ENCODE measurements at regions not wholly inside any gene's neighbourhood (a gene's known extent, or its start where the extent isn't known, plus 50 kb on each side); places are given as distances from the start of the nearest gene placed in this dataset.

- H2AFZ ChIP-seq = no peak overlapping the region
- H3K4me3 ChIP-seq (ENCODE audit: low read depth, low read length) = no peak overlapping the region
- no peak for TF ChIP-seq CTCF (IDR thresholded peaks at IDR 0.05)
- no peaks in the 10 kb centered on the region for H3K27me3 ChIP-seq (ENCODE audit: control insufficient read depth, insufficient read depth, low read length)
- H3K79me2 ChIP-seq = no peaks in the 10 kb centered on the region
- H3K9ac ChIP-seq = no peak overlapping the region
- H3K4me1 ChIP-seq = no peaks in the 10 kb centered on the region
- no peaks in the 10 kb centered on the region for H3K36me3 ChIP-seq (ENCODE audit: control insufficient read depth, insufficient read depth, low read length)
- no peak overlapping the region for H3K27ac ChIP-seq
- H3K9me3 ChIP-seq (ENCODE audit: control insufficient read depth, low read length) = no peaks in the 10 kb centered on the region
- H3K4me2 ChIP-seq (ENCODE audit: low read length) = no peak overlapping the region
Measured at GRCh38 chr3:174408310-174408709, 450.8 kb upstream of the NAALADL2 start.

GRCh38 chr3:174409086-174409743, 449.9 kb upstream of the NAALADL2 start:
- no peaks in the 10 kb centered on the region for H3K27me3 ChIP-seq (ENCODE audit: control insufficient read depth, insufficient read depth, low read length)
- no peaks in the 10 kb centered on the region for H3K9me3 ChIP-seq (ENCODE audit: control insufficient read depth, low read length)
- no peaks in the 10 kb centered on the region for H3K36me3 ChIP-seq (ENCODE audit: control insufficient read depth, insufficient read depth, low read length)
- no peaks in the 10 kb centered on the region for H3K79me2 ChIP-seq
- H3K4me3 ChIP-seq (ENCODE audit: low read depth, low read length) = no peak overlapping the region
- no peak overlapping the region for H3K9ac ChIP-seq
- no peak overlapping the region for H3K4me2 ChIP-seq (ENCODE audit: low read length)
- TF ChIP-seq CTCF (IDR thresholded peaks at IDR 0.05) = no peak
- no peak overlapping the region for H3K27ac ChIP-seq
- H3K4me1 ChIP-seq = no peaks in the 10 kb centered on the region
- no peak overlapping the region for H2AFZ ChIP-seq

GRCh38 chr3:174413062-174413912, 445.8 kb upstream of the NAALADL2 start:
- TF ChIP-seq CTCF (IDR thresholded peaks at IDR 0.05) = no peak
- Histone ChIP-seq H3K36me3 (ENCODE audit: control insufficient read depth, insufficient read depth, low read length) (no peaks in the 10 kb centered on the region), H3K9ac (no peak overlapping the region), H3K4me1 (no peaks in the 10 kb centered on the region), H3K79me2 (no peaks in the 10 kb centered on the region), H2AFZ (no peak overlapping the region), H3K4me2 (ENCODE audit: low read length) (no peak overlapping the region), H3K27me3 (ENCODE audit: control insufficient read depth, insufficient read depth, low read length) (no peaks in the 10 kb centered on the region), H3K9me3 (ENCODE audit: control insufficient read depth, low read length) (no peaks in the 10 kb centered on the region), H3K4me3 (ENCODE audit: low read depth, low read length) (no peak overlapping the region), H3K27ac (no peak overlapping the region)

DNA sequence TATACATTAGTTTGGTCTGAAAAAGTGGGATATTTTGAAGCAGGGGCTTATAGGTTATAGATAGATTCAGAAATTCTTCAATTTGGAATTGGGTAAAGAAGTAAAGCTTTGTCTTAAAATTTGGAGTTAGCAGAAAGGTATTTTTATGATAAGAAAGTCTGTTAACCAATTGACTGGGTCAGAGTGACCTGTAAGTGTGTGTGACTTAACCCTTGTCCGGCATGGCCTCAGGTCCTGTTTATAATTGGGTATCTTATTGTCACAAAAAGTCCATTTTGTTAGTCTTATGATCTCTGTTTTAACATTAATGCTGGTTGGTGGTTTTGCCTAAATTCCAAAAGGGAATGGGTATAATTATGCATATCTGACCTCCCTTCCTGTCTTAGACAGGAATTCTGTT, 444.2 kb upstream of the NAALADL2 start:
- Histone ChIP-seq H3K27ac (no peak overlapping the region), H3K9ac (no peak overlapping the region), H3K9me3 (ENCODE audit: control insufficient read depth, low read length) (no peaks in the 10 kb centered on the region), H3K4me3 (ENCODE audit: low read depth, low read length) (no peak overlapping the region), H3K79me2 (no peaks in the 10 kb centered on the region), H2AFZ (no peak overlapping the region), H3K4me1 (no peaks in the 10 kb centered on the region), H3K27me3 (ENCODE audit: control insufficient read depth, insufficient read depth, low read length) (no peaks in the 10 kb centered on the region), H3K4me2 (ENCODE audit: low read length) (no peak overlapping the region), H3K36me3 (ENCODE audit: control insufficient read depth, insufficient read depth, low read length) (no peaks in the 10 kb centered on the region)
- no peak for TF ChIP-seq CTCF (IDR thresholded peaks at IDR 0.05)

Data from parathyroid adenoma (tissue), 2 donors.